OCI-LY3 (cell line): ENCODE measurements at regions not wholly inside any gene's neighbourhood (a gene's known extent, or its start where the extent isn't known, plus 50 kb on each side); places are given as distances from the start of the nearest gene placed in this dataset.

Source experiments
- EZH2phosphoT487 ChIP-seq: fragments of 200-600 bp; shearing (Covaris generic); IDR thresholded peaks from 2 replicates; pipeline ENCODE4 v1.6.1; 2018; ENCODE audit warnings: antibody characterized with exemption, mixed run types, low read depth
- TF ChIP-seq, protein P1 (sequence below): fragments of 200-600, 300-600 bp; sonication (generic); IDR thresholded peaks from 2 replicates; pipeline ENCODE4 v1.5.1; 2014; ENCODE audit warnings: antibody characterized with exemption, low read length, low read depth

DNA sequence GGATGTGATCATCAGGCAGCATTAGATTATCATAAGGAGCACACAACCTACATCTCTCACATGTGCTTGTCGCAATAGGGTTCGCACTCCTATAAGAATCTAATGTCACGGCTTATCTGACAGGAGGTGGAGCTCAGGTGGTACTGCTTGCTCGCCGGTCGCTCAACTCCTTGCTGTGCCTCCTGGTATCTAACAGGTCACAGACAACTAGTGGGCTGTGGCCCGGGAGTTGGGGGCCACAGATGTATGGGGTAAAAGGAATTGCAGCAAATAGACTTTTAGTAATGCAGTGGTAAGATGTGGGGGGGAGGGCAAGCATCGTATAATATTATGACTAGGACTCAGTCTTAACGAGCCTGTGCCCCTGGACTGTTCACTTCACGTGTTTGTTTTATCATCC lies 624.8 kb downstream of the CENPC start:
- TF ChIP-seq, protein P1, sequence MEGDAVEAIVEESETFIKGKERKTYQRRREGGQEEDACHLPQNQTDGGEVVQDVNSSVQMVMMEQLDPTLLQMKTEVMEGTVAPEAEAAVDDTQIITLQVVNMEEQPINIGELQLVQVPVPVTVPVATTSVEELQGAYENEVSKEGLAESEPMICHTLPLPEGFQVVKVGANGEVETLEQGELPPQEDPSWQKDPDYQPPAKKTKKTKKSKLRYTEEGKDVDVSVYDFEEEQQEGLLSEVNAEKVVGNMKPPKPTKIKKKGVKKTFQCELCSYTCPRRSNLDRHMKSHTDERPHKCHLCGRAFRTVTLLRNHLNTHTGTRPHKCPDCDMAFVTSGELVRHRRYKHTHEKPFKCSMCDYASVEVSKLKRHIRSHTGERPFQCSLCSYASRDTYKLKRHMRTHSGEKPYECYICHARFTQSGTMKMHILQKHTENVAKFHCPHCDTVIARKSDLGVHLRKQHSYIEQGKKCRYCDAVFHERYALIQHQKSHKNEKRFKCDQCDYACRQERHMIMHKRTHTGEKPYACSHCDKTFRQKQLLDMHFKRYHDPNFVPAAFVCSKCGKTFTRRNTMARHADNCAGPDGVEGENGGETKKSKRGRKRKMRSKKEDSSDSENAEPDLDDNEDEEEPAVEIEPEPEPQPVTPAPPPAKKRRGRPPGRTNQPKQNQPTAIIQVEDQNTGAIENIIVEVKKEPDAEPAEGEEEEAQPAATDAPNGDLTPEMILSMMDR: no peak
- no peak for TF ChIP-seq EZH2phosphoT487
